GM19455 (cell line): ENCODE measurements at regions not wholly inside any gene's neighbourhood (a gene's known extent, or its start where the extent isn't known, plus 50 kb on each side); places are given as distances from the start of the nearest gene placed in this dataset.

Experiments used
- ATAC-seq: cut with Tn5 transposase; IDR thresholded peaks from one replicate; pipeline ENCODE4 v1.9.1; 2021; ENCODE audit not compliant: unreplicated experiment

DNA sequence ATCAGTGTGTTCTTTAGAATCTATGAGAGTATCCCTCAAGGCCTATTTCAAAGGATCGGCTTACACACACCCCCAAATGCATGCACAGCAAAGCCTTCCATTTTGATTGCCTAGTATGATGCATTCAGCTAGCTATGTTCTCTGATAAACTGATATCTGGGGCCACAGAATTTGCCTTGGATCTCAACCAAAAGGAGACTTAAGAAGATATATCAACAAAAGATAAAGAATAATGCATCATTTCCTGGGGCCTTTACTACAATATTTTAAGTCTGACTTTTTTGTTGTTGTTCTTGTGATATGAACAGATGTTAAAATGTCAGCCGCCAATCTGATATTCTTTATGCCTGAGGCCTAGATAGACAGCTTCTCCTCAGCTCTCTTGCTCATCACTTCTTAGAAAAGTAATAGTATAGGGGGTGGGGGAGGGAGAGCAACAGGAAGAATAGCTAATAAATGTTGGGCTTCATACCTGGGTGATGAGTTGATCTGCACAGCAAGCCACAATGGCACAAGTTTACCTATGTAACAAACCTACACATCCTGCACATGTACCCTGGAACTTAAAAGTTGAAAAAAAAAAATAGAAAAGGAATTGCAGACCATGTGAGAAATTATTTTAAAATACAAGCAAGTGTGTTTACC lies 792.9 kb upstream of the GHITM start:
- no peak for ATAC-seq

DNA sequence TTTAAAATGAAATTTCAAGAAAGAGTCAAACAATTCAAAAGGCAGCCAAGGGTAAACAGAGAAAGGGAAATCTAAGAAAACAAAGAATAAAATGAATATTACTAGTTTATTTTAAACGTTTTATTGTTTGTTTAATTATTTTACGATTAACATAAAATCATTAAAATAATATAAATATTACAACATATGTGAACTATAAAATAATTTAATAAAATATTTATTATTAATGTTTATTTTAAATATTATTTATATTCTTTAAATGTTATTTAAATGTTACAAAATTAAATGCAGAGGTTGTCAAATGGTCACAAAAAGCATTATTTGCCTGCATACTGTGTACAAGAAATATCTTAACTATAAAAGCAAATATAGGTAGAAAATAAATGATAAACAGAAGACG lies 786.7 kb upstream of the GHITM start:
- no peak for ATAC-seq

DNA sequence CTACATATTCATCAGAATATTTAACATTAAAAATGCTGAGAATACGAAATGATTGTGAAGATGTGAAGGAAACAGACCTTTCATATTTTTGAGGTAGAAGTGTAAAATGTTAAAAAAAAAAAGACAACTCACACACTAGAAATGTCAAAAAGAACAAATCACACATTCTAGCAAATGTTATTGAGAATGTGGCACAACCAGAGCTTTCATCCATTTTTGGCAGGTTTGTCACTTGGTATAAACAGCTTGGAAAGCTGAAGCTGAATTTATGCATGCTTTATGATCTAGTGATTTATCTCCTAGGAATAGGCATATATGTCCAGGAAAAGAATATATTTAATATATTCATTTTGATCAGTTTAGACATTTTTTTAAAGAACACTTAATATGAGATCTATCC lies 784.9 kb upstream of the GHITM start:
- ATAC-seq, result no peak

DNA sequence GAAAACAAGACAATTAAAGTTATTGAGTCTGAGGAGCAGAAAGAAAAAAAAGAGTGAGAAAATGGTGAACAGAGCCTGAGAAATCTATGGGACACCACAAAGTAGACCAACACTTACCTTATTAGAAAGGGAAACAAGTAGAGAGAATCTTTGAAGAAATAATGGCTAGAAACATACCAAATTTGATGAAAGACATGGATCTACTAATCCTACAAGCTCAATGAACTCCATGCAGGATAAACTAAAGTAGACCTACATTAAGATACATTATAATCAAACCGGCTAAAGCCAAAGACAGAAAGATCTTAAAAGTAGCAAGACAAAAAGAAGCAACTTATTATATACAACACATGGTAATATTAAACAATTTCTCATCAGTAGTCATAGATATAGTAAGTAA lies 782.3 kb upstream of the GHITM start:
- ATAC-seq, result no peak

DNA sequence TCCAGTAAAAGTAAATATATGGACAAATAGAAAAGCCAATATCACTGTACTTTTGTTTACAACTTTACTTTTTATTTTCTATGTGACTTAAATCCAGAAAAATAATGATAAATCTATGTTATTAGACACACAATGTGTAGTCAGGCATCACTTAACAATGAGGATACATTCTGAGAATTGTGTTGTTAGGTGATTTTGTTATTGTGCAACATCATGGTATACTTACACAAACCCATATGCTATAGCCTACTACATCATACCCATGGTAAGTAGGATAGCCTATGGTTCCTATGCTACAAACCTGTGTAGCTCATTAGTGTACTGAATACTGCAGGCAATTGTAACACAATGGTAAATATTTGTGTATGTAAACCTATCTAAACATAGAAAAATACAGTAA lies 781.7 kb upstream of the GHITM start:
- ATAC-seq, result no peak

DNA sequence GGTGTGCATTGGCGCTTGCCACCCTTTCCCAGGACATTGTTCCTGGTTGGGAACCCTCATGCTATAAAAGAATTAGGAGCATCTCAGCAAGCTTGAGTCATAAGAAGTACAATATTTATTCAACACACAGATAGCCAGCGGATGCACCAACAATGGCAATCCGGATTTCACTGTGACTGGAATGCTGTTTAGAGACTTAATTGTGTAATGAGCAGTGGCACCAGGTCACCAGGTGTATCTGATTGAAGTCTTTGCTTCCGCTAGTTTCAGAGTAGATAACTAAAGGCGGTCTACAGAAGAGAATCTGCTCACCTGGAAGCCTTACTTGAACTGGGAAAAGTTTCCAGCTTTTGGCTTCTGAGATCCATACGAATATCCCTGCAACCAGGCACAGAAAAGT lies 772.3 kb upstream of the GHITM start:
- ATAC-seq, result no peak

DNA sequence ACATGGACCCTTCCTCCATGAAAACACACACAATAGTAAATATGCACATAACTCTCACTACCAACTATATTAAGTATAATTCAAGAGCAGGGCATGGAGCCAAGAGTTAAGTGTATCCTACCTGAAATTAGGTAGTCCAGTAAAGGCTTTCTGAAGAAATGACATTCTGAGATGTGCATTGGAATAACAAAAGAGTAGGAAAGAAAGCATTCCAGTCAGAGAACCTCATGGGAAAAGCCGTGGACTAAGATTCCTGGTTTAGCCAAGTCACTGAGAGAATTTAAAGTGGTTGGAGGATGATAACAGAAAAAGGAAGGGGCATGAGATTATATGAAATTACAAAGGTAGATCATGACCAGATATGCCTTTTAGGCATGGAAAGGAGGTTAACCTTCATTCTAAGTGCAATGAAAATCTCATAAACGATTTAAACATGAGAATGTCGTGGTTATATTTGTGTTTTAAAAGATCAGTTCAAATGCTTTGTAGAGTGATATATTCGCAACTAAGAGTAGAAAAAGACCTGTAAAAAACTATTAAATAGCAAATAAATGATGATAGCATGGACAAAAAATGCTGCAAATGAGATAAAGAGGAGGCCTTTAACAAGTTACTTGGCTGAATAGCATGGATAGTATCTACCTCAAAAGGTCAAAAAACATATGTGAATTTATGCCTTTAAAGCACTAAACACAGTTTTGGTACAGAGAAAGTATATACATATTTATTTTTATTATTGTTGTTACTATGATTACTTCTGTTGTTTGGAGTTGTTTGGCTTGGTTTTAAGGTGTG lies 767.4 kb upstream of the GHITM start:
- no peak for ATAC-seq

DNA sequence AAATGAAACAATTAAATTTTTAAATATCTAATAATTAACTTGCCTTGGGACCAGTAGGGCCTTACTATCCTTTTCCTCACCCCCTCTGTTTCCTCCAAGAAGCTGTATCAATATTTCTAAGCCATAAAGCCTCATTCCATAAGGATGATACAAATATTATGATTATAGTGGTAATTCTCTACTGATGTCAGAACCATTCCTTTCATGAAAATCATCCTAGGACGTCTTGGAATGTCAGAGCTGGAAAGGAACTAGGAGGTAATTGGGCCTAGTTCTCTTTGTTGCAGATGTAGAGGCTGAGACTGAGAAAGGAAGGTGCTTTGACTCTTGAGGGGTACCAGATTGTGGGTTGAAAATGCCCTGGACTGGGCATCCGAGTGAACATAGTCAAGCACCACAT lies 766.7 kb upstream of the GHITM start:
- ATAC-seq, result no peak

DNA sequence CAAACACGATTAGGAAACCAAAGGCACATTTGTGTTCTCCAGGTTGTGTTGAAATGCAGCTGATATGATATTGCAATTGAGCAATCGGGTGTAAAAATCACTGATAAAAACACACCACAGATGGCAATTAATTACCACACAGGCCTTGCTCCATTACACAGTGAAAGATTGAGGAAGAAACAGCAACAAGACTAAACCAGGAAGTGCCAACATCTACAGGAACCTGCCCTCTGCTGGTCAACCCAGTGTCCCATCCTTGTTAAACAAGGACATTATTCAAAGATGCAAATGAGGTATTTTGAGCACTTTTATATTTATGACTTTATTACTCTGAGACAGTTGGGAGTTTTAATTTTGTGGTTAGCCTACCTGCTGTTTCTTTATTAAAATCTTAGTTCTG lies 765.6 kb upstream of the GHITM start:
- no peak for ATAC-seq

DNA sequence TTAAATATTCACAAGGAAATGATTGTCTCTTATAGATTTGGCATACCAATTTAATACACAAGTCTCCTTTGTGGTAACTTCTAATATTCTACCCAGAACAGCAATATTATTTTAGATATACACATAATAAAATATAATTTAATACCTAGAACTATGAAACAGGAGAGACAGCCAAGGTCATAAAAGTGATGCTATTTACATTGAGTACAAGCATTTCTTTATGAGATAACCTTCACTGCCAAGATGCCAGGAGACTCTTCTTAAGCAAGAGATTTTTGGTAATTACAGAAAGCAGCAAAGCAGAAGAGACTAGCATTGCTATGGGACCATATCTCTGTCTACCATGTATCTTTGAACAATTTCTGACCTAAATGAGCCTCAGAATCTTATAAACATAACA lies 764.6 kb upstream of the GHITM start:
- ATAC-seq, result no peak

DNA sequence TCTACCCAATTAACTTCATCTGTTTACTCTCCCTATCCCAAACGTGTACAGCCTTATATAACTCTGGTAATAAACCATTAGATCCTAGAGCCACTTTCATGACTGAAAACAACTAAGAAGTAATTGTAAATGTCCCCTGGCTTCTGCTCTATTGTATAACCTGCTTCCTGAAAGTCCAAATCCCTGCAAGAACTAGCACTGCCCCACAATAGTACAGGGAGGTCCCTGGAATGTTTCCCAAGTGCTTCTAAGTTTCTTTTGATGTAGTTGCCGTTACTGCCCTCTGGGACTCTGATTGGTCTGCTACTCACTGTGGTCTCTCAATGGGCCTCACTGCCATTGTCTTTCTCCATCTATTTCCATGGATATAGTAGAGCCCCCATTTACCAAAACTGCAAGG lies 764.0 kb upstream of the GHITM start:
- ATAC-seq, result no peak

DNA sequence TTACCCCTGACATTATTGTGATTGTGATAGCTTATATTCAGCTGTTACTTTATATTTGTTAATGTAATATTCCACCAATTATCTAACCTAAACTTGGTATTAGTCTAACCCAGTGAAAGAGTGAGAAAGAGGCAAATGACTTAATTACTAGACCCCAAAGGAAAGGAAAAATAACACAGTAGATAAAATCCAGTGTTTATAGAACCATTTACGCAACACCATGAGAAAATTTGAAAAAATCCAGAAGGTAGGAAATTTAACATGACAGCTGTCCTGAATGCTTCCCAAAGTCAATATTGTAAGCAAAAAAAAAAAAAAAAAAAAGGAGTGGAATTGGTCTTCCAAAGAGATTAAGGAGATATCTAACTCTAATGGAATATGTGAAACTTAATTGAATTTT lies 741.5 kb upstream of the GHITM start:
- ATAC-seq, result no peak

DNA sequence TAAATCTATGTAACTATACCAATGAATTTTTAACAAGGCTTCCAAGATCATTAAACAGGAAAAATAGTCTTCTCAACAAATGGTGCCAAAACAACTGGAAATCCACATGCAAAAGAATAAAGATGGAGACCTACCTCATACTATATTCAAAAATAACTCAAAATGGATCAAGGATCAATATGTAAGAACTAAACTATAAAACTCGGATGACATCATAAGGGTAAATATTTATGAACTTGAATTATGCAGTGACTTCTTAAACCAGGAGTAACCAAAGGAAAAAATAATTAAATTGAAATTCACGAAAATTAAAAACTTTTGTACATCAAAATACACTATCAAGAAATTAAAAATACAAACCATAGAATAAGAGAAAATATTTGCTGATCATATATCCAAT lies 728.7 kb upstream of the GHITM start:
- ATAC-seq, result no peak

DNA sequence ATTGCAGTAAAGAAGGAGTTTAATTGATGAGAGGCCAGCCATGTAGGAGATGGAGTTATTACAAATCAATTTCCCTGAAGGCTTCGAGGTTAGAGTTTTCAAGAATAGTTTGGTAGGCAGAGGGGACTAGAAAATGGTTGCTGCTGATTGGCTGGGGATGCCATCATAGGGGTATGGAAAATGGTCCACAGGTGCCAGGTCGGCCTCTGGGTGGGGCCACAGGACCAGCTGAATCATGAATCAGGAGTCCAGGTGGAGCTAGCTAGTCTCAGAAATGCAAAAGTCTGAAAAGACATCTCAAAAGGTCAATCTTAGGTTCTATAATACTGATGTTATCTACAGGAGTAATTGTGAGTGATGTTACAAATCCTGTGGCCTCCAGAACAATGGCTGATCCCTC lies 714.0 kb upstream of the GHITM start:
- no peak for ATAC-seq

DNA sequence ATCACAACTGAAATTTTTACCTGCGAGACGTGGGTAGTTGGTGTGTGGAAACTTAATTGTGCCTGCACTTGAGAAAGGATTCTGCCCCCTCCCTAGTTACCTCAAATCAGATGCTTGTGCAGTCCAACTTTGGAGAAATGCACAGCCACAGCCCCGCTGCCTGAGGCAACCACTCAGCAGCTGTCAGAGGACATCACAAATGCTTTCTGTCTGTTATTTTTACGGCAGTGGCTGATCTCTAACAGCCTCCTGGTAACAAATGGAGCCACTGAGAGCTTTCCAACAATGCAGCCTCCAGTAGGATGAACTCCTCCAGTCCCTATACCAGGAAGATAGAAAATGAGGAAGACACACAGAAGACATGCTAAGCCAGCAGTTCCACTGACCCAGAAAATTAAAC lies 712.2 kb upstream of the GHITM start:
- ATAC-seq, result no peak

DNA sequence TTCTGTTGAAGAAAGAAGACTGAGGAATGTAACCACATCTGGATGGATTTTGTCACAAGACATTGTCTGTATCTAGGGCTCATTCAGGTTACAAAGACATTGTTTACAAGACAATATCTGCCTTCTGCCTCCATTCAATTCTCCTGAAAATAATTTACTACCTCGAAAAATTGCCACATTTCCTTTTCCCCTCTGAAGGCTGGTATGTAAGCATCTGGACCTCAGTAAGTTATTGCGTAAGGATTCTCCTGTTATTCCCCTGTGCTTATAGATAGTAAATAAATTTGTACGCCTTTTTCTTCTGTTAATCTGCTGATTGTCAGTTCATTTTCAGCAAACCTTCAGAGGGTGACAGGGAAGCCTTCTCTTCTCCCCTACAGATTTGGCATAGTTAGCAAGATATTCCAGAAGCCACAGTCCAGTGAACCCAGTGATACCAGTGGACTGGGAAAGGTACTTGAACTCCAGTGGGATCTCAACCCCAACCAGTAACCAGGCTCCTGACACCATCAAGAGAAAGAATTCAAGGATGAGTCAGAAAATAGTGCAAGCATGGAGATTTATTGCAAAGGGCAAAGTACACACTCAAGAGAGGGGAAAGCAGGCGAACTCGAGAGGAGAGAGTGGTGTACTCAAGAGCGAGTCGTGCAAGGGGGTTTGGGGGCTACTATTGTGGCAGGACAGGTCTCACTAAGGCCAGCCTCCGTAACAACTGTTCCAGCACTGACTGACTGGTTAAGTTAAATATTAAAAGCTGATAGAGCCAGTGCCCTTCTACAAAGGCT lies 706.9 kb upstream of the GHITM start:
- no peak for ATAC-seq

DNA sequence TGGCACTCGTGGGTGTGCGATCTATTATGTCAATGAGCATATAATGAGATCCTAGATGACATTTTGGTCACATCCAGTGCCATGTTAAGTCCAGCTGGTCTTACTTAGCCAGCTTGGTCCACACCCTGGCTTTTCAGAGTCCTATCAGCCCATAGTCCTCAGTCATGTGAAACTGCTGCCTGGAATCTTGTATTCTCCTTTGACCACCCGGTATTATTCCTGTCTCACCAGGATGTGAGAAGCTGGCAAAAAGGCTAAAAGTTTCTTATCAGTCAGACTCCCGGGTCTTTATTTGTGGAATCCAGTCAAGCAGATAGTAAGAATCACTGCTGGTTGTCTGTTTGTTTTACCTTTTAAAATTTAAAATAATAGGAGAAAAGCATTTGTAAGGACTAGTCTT lies 705.6 kb upstream of the GHITM start:
- no peak for ATAC-seq

DNA sequence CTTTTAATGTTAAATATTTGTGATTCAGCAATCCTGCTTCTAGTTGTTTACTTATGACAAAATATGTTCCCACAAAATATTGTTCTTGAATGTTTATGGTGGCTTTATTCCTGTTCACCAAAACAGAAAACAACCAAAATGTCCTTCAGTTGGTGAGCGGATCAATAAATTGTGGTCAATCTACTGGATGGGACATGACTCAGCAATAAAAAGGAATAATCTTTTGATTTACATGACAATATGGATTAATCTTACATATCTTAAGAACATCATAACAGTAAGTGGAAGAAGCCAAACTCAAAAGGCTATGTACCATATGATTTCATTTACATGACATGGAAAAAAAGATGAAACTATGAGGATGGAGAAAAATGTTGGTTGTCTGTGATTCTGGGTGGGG lies 691.3 kb upstream of the GHITM start:
- no peak for ATAC-seq

DNA sequence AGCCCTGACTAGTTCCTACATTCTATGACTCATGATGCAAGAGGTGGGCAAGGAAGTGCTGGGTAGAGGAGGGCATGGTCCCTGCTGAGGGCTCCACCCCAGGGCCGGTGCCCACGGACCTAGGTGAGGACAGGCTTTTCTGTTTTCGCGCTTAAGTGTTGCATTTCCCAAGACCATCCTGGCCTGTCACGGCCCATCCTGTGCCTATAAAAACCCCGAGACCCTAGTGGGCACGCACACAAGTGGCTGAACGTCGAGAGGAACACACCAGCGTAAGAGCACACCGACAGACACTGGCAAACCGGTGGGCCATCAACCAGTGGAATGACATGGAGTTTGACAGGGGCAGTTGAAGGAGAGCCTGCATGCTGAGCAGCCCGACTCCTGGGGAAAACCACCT lies 680.7 kb upstream of the GHITM start:
- ATAC-seq, result no peak

DNA sequence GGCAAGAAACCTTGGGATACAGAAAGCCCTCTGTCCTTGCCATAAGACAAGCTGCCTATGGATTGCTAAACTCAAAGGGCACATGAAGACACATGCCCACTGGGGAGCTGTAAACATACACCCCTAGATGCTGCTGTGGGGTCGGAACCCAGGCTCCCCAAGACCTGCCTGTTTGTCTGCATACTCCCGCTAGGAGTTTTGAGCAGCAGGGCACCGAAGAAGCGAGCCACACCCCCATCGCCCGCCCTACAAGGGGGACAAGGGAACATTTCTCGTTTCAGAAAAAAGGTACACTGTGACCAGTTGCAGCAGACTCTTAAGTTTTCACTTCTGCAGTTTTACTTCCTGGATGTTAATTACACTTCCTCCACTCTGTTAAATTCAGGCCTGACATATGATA lies 680.2 kb upstream of the GHITM start:
- no peak for ATAC-seq

DNA sequence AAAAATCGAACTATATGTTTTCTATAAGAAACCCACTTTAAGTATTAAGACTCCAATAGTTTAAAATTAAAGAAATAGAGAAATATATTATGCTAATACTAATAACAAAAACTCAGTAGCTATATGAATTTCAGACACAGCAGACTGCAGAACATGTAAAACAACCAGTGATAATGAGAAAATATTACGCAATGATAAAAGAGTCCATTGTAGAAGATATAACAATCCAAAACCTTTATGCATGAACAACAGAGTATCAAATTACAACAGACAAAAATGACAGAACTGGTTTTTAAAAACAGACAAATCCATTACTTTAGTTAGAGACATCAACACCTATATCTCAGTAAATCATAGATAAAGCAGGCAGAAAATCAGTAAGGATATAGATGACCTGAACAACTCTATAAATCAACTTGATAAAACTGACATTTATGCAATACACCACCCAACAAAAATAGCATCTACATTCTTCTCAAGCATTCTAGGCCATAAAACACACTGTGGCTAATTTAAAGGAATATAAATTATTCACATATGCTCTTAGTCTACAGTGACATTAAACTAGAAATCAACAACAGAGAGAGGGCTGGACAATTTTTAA lies 669.5 kb upstream of the GHITM start:
- no peak for ATAC-seq

DNA sequence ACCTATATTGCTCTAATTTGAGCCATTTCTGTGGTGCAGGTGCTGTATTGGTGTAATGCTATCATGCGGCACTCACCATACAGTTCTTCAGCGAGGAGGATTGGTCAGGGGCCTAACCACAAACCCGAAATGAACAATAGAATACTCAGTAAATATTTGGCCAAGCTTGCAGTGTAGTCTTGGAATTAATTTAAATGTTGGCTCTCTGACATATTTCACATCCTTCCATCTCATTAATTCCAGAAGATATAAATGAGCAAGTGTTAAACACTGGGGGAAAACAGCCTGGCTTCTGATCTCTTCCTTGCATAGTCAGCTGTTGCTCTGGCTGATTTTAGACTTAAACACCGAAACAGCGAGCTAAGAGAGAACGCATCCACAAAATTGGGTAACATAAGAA lies 663.1 kb upstream of the GHITM start:
- no peak for ATAC-seq
